HepG2 (cell line): ENCODE measurements at regions not wholly inside any gene's neighbourhood (a gene's known extent, or its start where the extent isn't known, plus 50 kb on each side); places are given as distances from the start of the nearest gene placed in this dataset.

ENCODE experiments used
- ATAC-seq: fragments of 200-7000 bp; cut with Tn5 transposase; 3 replicates; pipeline ENCODE4 v1.9.1; 2020; ENCODE audit warnings: mild to moderate bottlenecking, moderate library complexity
- BruUV-seq: library from RNA; stranded (reverse); fragments of 400-500 nt; replicated peaks from 2 replicates; lab custom pipeline; 2021; lab: Mats Ljungman, UMichigan
- CTCF ChIA-PET: fragments of 300-600 bp; formaldehyde crosslinking; extraction: SDS; loops from one replicate; lab custom pipeline; 2021; ENCODE audit warnings: low total read pairs, inconsistent platforms, low intra/inter-chr PET ratio; lab: Yijun Ruan, JAX
- POLR2A ChIA-PET: fragments of 350-600 bp; sonication (Branson Sonifier 250); formaldehyde crosslinking; loops from one replicate; lab custom pipeline; 2020; ENCODE audit warnings: antibody characterized with exemption, inconsistent platforms; lab: Yijun Ruan, JAX
- DNase-seq: peaks from one replicate; pipeline ENCODE4 v3.0.0-alpha.2; 2015; ENCODE audit warnings: low spot score
- FAIRE-seq: peaks from 3 replicates; lab custom pipeline; 2011; peaks lifted over from hg19 to GRCh38; lab: Jason Lieb, UNC
- H2AFZ ChIP-seq: one replicate; pipeline ENCODE4 v1.6.1; 2011; ENCODE audit warnings: low read length, inconsistent platforms
- H3K27ac ChIP-seq: fragments of 300-600 bp; 3 replicates; pipeline ENCODE4 v1.8.0; 2011; ENCODE audit warnings: mixed run types, mild to moderate bottlenecking, mixed read lengths, low read length, inconsistent platforms; ENCODE audit not compliant: insufficient read depth; ENCODE audit errors: extremely low read length
- H3K27me3 ChIP-seq, 2 experiments: fragments of 200-600 bp in 1 of 2; 2 replicates in 1 of 2; 3 replicates in 1 of 2; pipeline versions ENCODE4 v1.6.0 to v1.8.0; 2011; ENCODE audit warnings: low read length in 2 of 2, mild to moderate bottlenecking in 2 of 2, moderate library complexity in 2 of 2, inconsistent platforms in 1 of 2; ENCODE audit not compliant: insufficient read depth in 2 of 2, control insufficient read depth in 1 of 2
- H3K36me3 ChIP-seq, 2 experiments: fragments of 200-600 bp in 1 of 2; replicated peaks in 1 of 2; 2 replicates in 1 of 2; 3 replicates in 1 of 2; pipeline versions ENCODE4 v1.5.1 to v1.8.0; 2011; ENCODE audit warnings: low read length in 2 of 2, inconsistent platforms in 1 of 2; ENCODE audit not compliant: insufficient read depth in 2 of 2, control insufficient read depth in 1 of 2
- H3K4me1 ChIP-seq: 2 replicates; pipeline ENCODE4 v1.5.1; 2012; ENCODE audit warnings: low read length, inconsistent platforms; ENCODE audit not compliant: insufficient read depth
- H3K4me2 ChIP-seq: 2 replicates; pipeline ENCODE4 v1.6.0; 2011; ENCODE audit warnings: low read depth, low read length, inconsistent platforms
- H3K4me3 ChIP-seq, 3 experiments: fragments of 200-600 bp in 1 of 3; sonication (generic), shearing (Covaris generic) in 1 of 3; replicated peaks in 1 of 3; 2 replicates each; pipeline ENCODE4 v1.5.1; 2011 to 2016; ENCODE audit warnings: low read length in 3 of 3, inconsistent platforms in 2 of 3, low read depth in 2 of 3, mild to moderate bottlenecking in 2 of 3, control low read depth in 1 of 3, mixed read lengths in 1 of 3; ENCODE audit not compliant: insufficient read depth in 1 of 3
- H3K79me2 ChIP-seq: one replicate; pipeline ENCODE4 v1.6.1; 2011; ENCODE audit warnings: low read length, inconsistent platforms; ENCODE audit not compliant: insufficient read depth
- H3K9ac ChIP-seq: 2 replicates; pipeline ENCODE4 v1.6.0; 2011; ENCODE audit warnings: mild to moderate bottlenecking, low read depth, low read length, inconsistent platforms; ENCODE audit not compliant: insufficient read depth
- H3K9me3 ChIP-seq: 2 replicates; pipeline ENCODE4 v1.5.1; 2012; ENCODE audit warnings: mild to moderate bottlenecking, low read length
- H4K20me1 ChIP-seq: 2 replicates; pipeline ENCODE4 v1.6.0; 2011; ENCODE audit warnings: inconsistent platforms, mild to moderate bottlenecking, low read length, moderate library complexity; ENCODE audit not compliant: insufficient read depth
- AGO2 ChIP-seq: fragments of 200-400 bp; formaldehyde crosslinking; optimal IDR thresholded peaks from 2 replicates; pipeline ENCODE3; 2017; ENCODE audit warnings: mild to moderate bottlenecking, low read depth, low read length, moderate library complexity
- CREB1 ChIP-seq, 2 experiments: fragments of 450-650 bp in 1 of 2; IDR thresholded peaks; 2 replicates each; pipeline ENCODE4 v1.6.1; 2016 to 2017; ENCODE audit warnings: control low read depth in 1 of 2, mild to moderate bottlenecking in 1 of 2, missing compliant biosample characterization in 1 of 2, missing genetic modification characterization in 1 of 2
- DNMT3B ChIP-seq: conservative IDR thresholded peaks from 2 replicates; pipeline ENCODE4 v1.6.1; 2016; ENCODE audit warnings: missing biosample characterization, control low read depth
- KLF11 ChIP-seq: IDR thresholded peaks from 2 replicates; pipeline ENCODE4 v1.6.1; 2016; ENCODE audit warnings: missing compliant biosample characterization
- POLR2AphosphoS5 ChIP-seq: IDR thresholded peaks from 2 replicates; pipeline ENCODE4 v1.6.1; 2012; ENCODE audit warnings: low read depth, low read length
- SALL2 ChIP-seq: sonication (generic); formaldehyde crosslinking; IDR thresholded peaks from 2 replicates; pipeline ENCODE4 v1.8.1; 2023; ENCODE audit warnings: mild to moderate bottlenecking, missing genetic modification reagents, inconsistent platforms
- SATB2 ChIP-seq: sonication (generic); formaldehyde crosslinking; IDR thresholded peaks from 2 replicates; pipeline ENCODE4 v1.5.0; 2020; ENCODE audit warnings: missing genetic modification reagents
- ZNF253 ChIP-seq: sonication (generic); formaldehyde crosslinking; IDR thresholded peaks from 2 replicates; pipeline ENCODE4 v1.8.0; 2022; ENCODE audit warnings: mild to moderate bottlenecking, missing genetic modification reagents, borderline replicate concordance
- ZNF44 ChIP-seq: sonication (generic); formaldehyde crosslinking; IDR thresholded peaks from 2 replicates; pipeline ENCODE4 v1.5.1; 2020; ENCODE audit warnings: mild to moderate bottlenecking, missing genetic modification reagents
- ZNF556 ChIP-seq: sonication (generic); formaldehyde crosslinking; IDR thresholded peaks from 2 replicates; pipeline ENCODE4 v1.4.0; 2020; ENCODE audit warnings: mild to moderate bottlenecking, missing genetic modification reagents, borderline replicate concordance
- ZNF577 ChIP-seq: sonication (generic); formaldehyde crosslinking; IDR thresholded peaks from 2 replicates; pipeline ENCODE4 v1.4.0; 2020; ENCODE audit warnings: mild to moderate bottlenecking, low read depth, missing genetic modification reagents, borderline replicate concordance
- ZNF589 ChIP-seq: sonication (generic); formaldehyde crosslinking; conservative IDR thresholded peaks from 2 replicates; pipeline ENCODE4 v1.8.0; 2022; ENCODE audit warnings: mild to moderate bottlenecking, moderate library complexity, missing genetic modification reagents
- ZNF709 ChIP-seq: sonication (generic); formaldehyde crosslinking; IDR thresholded peaks from 2 replicates; pipeline ENCODE4 v1.5.0; 2020; ENCODE audit warnings: mild to moderate bottlenecking, missing genetic modification reagents
- WGBS: methylation state at CpG from one replicate; pipeline ENCODE4 v1.1.6; 2017; ENCODE audit warnings: low lambda C conversion rate; 5-methylcytosine and 5-hydroxymethylcytosine counted together
- in situ Hi-C: cut with HindIII; loops from 2 replicates; pipeline ENCODE4 v1.10.0; 2017; ENCODE audit warnings: low pct_unique_long_range_greater_than_20kb; ENCODE audit not compliant: extremely low pct_ligation_motif_present
- intact Hi-C: fragments of 100-400 bp; cut with micrococcal nuclease; formaldehyde crosslinking; loops from one replicate; pipeline ENCODE4 v1.10.0; 2022; ENCODE audit not compliant: unreplicated experiment
- TF ChIP-seq, protein P1 (sequence below): sonication (generic); formaldehyde crosslinking; IDR thresholded peaks from 2 replicates; pipeline ENCODE4 v1.5.1; 2020; ENCODE audit warnings: mild to moderate bottlenecking, missing genetic modification reagents, moderate library complexity
- TF ChIP-seq, protein P2 (sequence below): sonication (generic); formaldehyde crosslinking; IDR thresholded peaks from 2 replicates; pipeline ENCODE4 v1.4.0; 2020; ENCODE audit warnings: missing genetic modification reagents, borderline replicate concordance

DNA sequence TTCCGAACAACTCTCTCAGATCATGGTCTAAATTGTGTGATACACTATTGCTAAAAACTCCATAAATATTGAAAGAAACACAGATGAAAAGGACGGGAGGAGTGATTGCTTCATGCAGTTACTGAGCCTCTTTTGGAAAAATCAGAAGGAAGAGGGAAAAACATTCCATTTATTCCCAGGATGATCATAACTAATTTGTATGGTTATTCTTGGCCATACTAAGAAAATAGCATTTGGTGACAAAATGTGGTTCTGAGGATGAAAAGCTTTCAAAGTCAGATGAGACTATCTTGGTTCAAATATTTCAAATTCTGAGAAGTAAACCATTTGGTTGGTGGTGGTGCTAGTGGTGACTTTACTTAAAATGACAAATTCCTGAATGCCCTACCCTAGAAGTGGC, 305.4 kb upstream of the LDB2 start:
- Histone ChIP-seq H3K4me3 (no peak overlapping the region), H3K27me3 (no peaks in the 10 kb centered on the region), H3K36me3 (no peaks in the 10 kb centered on the region), H2AFZ (no peak overlapping the region), H3K4me2 (no peak overlapping the region), H3K4me1 (no peaks in the 10 kb centered on the region), H3K79me2 (no peaks in the 10 kb centered on the region), H3K9ac (no peak overlapping the region), H3K27ac (no peak overlapping the region), H3K9me3 (no peaks in the 10 kb centered on the region; the same call in 1 of the 2 replicates), H4K20me1 (no peaks in the 10 kb centered on the region)
- ChIA-PET POLR2A (no interaction called here), CTCF (no interaction called here)
- intact Hi-C loops: no loop called here
- no TSS peak for BruUV-seq
- ATAC-seq: no peak
- 0% methylated on average over 2 of the region's 2 CpGs for WGBS
- no peak for FAIRE-seq
- TF ChIP-seq ZNF44: no peak
- no peak for TF ChIP-seq ZNF556 (CRISPR knock-in tag)
- TF ChIP-seq, protein P1, sequence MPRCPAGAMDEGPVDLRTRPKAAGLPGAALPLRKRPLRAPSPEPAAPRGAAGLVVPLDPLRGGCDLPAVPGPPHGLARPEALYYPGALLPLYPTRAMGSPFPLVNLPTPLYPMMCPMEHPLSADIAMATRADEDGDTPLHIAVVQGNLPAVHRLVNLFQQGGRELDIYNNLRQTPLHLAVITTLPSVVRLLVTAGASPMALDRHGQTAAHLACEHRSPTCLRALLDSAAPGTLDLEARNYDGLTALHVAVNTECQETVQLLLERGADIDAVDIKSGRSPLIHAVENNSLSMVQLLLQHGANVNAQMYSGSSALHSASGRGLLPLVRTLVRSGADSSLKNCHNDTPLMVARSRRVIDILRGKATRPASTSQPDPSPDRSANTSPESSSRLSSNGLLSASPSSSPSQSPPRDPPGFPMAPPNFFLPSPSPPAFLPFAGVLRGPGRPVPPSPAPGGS (CRISPR knock-in tag): no peak
- no peak for TF ChIP-seq CREB1 (IDR thresholded peaks at IDR 0.05)
- no peak for TF ChIP-seq CREB1 (CRISPR knock-in tag; IDR thresholded peaks at IDR 0.05)
- no peak for TF ChIP-seq DNMT3B (CRISPR knock-in tag)
- TF ChIP-seq SALL2 (CRISPR knock-in tag): no peak
- no peak for DNase-seq
- in situ Hi-C loops: no loop called here

DNA sequence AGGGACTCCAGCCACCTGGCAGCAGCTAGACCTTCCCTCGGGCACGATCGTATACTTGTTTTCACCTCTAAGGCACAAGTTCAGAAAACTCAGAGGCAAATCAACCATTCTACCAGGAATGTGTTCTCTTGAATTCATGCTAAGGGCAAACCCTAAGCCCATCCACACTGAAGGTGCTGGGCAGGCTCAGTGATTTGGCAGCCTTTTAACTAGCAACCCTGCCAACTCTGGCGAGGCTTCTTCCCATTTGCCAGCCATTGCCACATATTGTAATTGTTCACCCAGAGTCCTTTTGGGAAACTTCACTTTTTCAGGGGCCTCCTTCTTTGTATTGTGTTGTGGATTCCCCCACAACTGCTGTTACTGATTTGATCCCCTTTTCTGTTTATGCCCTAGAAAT, 298.6 kb upstream of the LDB2 start:
- 6% methylated on average over 4 of the region's 4 CpGs for WGBS
- no peak for ATAC-seq
- no peaks in the 10 kb centered on the region for H3K79me2 ChIP-seq
- no peak overlapping the region for H2AFZ ChIP-seq
- CTCF ChIA-PET: no interaction called here
- in situ Hi-C loops (no loop called here), intact Hi-C loops (no loop called here)
- no peak overlapping the region for H3K27ac ChIP-seq
- no peaks in the 10 kb centered on the region for H3K4me1 ChIP-seq
- H3K9me3 ChIP-seq: no peaks in the 10 kb centered on the region
- H4K20me1 ChIP-seq: no peaks in the 10 kb centered on the region
- no peak overlapping the region for H3K9ac ChIP-seq
- BruUV-seq: no TSS peak
- H3K4me3 ChIP-seq: no peak overlapping the region
- H3K36me3 ChIP-seq: no peaks in the 10 kb centered on the region
- no peak for DNase-seq
- H3K4me2 ChIP-seq: no peak overlapping the region
- no peak for FAIRE-seq
- POLR2A ChIA-PET: no interaction called here
- H3K27me3 ChIP-seq: no peaks in the 10 kb centered on the region
- no peak for TF ChIP-seq ZNF577 (CRISPR knock-in tag)
- TF ChIP-seq KLF11 (CRISPR knock-in tag): no peak
- TF ChIP-seq POLR2AphosphoS5: no peak
- TF ChIP-seq ZNF253: no peak
- no peak for TF ChIP-seq AGO2
- TF ChIP-seq ZNF709: no peak
- TF ChIP-seq SATB2: no peak
- no peak for TF ChIP-seq ZNF589 (CRISPR knock-in tag)
- TF ChIP-seq, protein P2, sequence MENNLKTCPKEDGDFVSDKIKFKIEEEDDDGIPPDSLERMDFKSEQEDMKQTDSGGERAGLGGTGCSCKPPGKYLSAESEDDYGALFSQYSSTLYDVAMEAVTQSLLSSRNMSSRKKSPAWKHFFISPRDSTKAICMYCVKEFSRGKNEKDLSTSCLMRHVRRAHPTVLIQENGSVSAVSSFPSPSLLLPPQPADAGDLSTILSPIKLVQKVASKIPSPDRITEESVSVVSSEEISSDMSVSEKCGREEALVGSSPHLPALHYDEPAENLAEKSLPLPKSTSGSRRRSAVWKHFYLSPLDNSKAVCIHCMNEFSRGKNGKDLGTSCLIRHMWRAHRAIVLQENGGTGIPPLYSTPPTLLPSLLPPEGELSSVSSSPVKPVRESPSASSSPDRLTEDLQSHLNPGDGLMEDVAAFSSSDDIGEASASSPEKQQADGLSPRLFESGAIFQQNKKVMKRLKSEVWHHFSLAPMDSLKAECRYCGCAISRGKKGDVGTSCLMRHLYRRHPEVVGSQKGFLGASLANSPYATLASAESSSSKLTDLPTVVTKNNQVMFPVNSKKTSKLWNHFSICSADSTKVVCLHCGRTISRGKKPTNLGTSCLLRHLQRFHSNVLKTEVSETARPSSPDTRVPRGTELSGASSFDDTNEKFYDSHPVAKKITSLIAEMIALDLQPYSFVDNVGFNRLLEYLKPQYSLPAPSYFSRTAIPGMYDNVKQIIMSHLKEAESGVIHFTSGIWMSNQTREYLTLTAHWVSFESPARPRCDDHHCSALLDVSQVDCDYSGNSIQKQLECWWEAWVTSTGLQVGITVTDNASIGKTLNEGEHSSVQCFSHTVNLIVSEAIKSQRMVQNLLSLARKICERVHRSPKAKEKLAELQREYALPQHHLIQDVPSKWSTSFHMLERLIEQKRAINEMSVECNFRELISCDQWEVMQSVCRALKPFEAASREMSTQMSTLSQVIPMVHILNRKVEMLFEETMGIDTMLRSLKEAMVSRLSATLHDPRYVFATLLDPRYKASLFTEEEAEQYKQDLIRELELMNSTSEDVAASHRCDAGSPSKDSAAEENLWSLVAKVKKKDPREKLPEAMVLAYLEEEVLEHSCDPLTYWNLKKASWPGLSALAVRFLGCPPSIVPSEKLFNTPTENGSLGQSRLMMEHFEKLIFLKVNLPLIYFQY: no peak
